HG03025 (cell line): ENCODE measurements at regions not wholly inside any gene's neighbourhood (a gene's known extent, or its start where the extent isn't known, plus 50 kb on each side); places are given as distances from the start of the nearest gene placed in this dataset.
A peak's percentile ranks its signal among the peaks of the same experiment; 100 is the strongest.
"Not testable (repeated sequence)": the region's sequence is repeated elsewhere in the genome, so short reads cannot be mapped to it uniquely, and the experiment has no call there.

ENCODE experiments used
- ATAC-seq: cut with Tn5 transposase; IDR thresholded peaks from one replicate; pipeline ENCODE4 v1.9.1; 2021; ENCODE audit warnings: mild to moderate bottlenecking, moderate library complexity; ENCODE audit not compliant: unreplicated experiment, low FRiP score

DNA sequence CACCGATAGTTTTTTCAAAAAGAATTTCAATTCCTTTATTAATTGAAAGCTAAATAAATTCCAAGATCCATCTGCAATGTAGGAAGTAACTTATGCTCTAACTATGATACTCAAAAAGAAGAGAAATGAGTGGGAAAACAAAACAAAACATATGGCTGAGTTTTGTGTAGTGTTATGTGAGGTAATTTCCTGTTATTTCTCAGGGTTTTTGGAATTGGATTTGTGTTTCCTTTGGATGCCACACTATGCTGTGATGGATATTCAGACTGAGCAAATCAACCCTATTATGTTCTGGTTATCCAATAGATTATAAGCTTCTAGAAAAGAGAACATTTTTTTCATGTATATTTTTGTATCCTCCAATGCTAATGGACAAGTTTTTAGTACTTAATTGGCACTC lies 73.4 kb upstream of the RAPGEF2 start:
- ATAC-seq, result no peak

DNA sequence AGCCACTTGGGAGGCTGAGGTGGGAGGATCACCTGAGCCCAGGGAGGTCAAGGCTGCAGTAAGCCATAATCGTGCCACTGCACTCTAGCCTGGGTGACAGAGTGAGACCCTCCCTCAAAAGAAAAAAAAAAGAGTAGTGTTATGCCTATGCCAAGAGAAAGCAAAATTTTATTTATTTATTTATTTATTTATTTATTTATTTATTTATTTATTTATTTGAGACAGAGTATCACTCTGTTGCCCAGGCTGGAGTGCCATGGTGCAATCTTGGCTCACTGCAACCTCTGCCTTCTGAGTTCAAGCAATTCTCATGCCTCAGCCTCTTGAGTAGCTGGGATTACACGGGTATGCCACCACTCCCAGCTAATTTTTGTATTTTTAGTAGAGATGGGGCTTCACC lies 72.6 kb upstream of the RAPGEF2 start:
- not testable (repeated sequence) for ATAC-seq

DNA sequence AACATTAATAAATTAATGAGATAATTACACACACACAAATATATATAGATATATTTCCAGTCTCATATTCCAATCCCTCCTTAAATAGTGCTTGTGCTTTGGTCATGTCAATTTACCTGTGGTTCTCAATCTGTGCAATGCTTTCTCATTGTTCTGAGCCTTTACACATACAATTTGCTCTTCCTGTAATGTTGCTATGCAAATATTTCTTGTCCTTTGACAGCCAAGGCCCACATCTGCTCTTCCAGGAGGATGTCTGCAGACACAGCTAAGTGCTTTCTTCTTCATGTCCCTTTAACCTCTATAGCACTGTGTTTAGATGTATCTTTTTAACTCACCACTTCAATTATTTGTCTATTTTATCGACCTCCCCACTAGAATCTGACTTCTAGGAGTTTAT lies 67.3 kb upstream of the RAPGEF2 start:
- peak; percentile 41 for ATAC-seq

- no peak for ATAC-seq
Measured at GRCh38 chr4:159038536-159038935, 64.3 kb upstream of the RAPGEF2 start.

DNA sequence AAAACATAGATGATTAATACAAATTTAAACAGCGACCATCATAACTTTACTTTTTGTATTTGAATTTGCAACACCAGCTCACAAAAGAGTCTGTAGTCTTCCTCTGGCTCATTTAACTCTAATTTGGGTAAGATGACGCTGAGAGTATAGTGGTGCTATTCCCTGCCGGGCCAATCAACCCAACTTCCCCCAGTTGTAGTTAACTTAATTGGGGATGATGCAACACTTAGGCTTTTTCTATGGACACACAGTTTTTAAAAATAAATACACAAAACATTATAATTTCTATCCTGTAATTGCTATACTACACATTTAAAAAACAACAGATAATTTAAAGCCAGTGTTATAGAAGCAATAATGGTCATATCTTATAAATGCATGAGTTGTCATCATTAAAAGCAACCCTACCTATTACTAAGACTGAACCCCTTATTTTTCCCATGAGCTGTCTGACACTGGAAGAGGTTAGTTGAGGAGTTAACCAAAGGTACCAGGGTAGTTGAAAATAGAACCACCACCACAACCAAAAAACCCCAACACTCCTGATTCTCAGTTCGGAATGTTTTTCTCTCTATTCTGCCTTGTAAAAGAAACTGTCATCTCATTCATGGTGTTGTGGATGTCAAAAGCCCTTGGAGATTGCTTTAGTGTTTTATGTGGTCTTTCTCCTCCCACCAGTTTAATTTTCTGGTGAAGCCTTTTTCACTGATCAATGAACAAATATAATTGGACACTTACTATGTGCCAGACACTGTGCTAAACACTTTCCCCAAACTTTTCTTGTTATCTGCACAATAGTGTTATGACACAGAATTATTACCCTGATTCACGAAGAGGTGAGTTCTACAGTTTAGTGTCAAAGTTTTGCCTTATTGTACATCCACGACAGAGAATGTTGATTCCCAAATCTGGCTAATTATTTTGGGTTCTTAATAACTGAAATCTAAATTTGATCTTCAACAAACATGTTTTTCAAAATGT lies 61.5 kb upstream of the RAPGEF2 start:
- ATAC-seq, result no peak

GRCh38 chr4:159042097-159042605 lies 60.7 kb upstream of the RAPGEF2 start:
- ATAC-seq, result no peak

DNA sequence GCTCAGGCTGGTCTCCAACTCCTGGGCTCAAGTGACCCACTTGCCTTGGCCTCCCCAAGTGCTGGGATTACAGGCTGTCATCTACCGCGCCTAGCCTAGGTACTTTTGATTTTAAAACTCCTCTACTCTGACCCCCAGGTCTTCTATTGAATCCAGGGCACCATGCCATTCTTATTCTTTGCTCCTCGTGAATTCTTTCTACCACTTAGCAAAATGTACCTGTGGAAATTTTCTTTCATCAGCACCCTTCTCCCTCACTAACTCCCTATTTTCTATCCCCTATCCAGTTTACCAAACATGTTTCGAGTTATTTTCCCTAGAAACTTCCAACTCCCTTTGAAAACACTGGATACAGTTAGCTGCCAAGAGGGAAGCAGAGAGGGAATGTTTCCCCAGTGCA lies 60.0 kb upstream of the RAPGEF2 start:
- no peak for ATAC-seq

- ATAC-seq, result no peak
Measured at GRCh38 chr4:159043861-159044260, 59.0 kb upstream of the RAPGEF2 start.

GRCh38 chr4:159045321-159045720 lies 57.6 kb upstream of the RAPGEF2 start:
- peak; percentile 43 for ATAC-seq

- ATAC-seq, result no peak
Measured at GRCh38 chr4:159046683-159047082, 56.2 kb upstream of the RAPGEF2 start.

DNA sequence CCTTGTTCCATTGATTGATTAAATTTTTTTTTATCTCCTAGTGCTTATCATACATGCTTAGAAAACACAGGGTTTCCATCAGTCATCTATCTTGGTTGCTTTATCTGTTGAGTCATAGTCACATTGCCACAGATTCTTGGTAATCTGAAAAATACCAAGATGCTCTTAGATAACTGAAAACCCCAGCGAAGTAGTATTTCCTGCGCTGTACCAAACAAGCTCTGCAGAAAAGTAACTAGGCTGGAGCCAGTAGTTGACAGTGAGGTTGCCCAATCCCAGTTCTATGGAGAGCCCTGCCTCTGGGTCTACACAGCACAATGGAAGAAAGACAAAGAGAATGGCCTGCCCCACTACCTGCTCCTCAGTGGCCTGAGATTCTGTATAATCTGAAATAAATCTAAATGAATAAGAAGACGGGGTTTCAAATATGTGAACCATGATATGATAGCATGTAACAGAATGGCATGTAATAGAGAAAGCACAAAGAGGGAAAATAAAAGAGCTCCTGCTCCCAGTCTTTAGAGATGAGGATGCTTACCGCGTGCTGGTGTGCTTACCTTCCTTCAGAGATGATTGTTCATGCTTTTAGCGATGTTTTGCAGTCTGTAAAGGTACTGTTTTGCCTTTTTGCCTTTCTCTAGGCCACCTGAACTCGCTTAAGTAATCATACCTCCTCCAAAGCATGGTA lies 55.3 kb upstream of the RAPGEF2 start:
- ATAC-seq, result no peak

- no peak for ATAC-seq
Measured at GRCh38 chr4:159048166-159048886, 54.6 kb upstream of the RAPGEF2 start.

GRCh38 chr4:159049780-159050375 lies 53.0 kb upstream of the RAPGEF2 start:
- ATAC-seq, result no peak

DNA sequence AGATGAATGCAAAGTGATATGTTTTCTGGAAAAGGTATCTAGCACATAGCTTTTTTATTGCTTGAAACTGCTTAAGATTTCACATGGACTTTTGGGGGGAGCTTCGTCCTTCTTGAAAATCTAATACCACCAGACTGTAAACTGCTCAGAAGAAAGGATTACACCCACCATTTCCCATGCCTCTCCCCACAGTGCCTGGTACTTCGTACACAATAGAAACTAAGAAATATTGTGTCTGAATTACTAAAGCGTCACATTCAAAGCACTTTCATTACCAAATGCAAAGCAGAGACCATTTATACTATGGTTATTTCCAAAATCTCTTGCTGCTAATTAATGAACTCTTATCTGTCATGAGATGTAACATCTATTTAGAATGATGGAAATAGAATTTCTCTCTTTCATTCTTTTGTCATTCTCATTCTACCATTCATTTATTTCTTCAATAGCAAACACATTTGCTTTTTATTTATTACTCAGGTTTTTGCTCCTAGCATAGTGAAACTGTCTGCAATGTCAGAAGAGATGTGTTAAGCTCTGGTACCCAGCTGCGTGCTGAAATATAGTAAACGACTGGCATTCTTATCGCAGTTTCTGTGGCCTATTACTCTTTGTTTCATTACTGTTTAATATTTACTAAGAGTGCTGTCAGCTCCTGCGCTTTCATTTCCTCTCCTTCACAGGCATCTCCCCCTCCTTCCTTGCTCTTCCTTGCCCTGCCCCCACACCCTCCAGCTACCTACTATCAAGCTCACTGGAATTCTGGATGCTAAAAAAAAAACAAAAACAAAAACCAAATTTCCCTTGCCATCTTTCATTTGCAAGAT lies 51.4 kb upstream of the RAPGEF2 start:
- peak; percentile 90 for ATAC-seq

GRCh38 chr4:159052315-159052714 lies 50.6 kb upstream of the RAPGEF2 start:
- peak; percentile 40 for ATAC-seq
